HPDE6-E6E7 (cell line): ENCODE measurements at regions not wholly inside any gene's neighbourhood (a gene's known extent, or its start where the extent isn't known, plus 50 kb on each side); places are given as distances from the start of the nearest gene placed in this dataset.
A peak's percentile ranks its signal among the peaks of the same experiment; 100 is the strongest.
"Not testable (repeated sequence)": the region's sequence is repeated elsewhere in the genome, so short reads cannot be mapped to it uniquely, and the experiment has no call there.

Experiments used
- DNase-seq: peaks from one replicate; pipeline ENCODE4 v3.0.0; 2011; ENCODE audit warnings: missing footprints; ENCODE audit errors: extremely low spot score

DNA sequence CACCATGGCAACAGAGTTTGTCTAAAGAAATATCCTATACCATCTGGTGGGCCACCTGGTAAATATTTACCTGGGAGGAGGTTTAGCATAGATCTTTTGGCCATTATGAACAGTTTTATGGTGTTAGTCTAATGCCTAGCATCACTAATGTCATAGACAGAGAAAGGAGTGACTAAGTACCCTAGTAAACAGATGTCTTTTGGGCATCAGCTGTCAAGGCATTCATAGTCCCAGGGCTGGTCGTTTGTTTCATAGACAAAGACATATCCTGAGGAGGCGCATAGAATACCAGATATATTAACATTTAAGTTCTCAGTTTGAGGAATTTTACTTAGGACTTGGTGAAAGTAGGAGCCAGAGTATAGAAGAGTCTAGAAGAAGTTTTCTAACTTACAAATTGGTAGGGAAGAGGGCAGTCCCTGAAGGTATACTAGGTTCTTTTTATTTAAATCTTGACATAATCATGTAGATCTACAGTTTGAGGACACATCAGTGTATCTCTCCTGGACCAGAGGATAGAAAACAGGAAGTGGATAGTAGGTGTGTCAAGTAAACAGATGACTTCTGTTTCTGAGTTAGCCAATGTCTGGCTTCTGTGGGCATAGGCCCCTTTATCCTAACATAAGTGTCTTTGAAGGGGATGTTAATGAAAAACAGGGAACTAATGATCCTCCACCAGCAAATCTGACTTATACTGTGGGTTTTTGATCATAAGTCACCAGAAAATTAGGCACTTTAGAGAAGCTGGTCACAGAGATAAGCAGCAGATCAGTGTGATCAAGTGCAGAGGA lies 105.0 kb upstream of the PRSS3 start:
- no peak for DNase-seq

DNA sequence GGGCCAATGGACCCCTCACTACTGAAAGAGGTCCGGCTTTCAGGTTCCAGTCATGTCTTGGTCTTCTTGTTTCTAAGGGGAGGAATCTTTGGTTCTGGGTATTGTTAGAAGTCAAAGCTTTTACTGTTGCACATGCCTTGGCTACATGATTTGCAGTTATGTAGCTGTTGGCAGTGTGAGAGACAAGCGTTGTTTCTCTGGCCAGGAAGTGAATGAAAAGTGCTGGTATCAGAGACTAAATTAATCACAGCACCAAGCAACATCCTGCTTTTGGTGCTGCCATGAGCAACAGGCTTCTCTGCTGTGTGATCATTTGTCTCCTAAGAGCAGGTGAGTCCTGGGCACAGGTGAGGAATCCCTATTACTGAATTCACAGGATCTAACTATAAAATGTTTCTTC lies 100.1 kb upstream of the PRSS3 start:
- DNase-seq: no peak

DNA sequence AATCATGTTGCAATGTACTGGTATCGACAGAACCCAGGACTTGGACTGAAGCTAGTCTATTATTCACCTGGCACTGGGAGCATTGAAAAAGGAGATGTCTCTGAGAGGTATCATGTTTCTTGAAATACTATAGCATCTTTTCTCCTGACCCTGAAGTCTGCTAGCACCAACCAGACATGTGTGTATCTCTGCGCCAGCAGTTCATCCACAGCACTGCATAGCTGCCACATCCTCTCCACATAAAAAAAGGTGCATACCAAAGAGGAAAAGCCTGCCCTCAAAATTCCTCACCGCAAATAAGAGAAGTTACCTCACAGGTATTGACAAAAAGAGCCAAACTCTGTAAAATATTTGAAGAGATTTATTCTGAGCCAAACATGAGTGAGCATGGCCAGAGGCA lies 99.5 kb upstream of the PRSS3 start:
- DNase-seq: no peak

DNA sequence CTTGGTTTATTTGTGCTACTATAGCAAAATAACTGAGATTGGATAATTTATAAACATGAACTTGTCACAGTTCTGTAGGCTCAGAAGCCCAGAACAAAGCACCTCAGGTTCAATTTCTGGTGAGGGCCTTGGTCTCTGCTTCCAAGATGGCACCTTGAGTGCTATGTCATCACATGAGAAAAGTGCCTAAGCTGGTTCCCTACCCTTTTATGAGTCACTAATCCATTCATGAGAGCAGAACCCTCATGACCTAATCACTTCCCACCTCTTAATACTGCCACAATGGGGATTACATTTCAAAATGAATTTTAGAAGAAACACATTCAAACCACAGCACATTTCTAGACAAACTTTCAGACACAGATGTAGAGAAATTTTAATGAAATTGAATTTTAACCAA lies 98.2 kb upstream of the PRSS3 start:
- DNase-seq: no peak

DNA sequence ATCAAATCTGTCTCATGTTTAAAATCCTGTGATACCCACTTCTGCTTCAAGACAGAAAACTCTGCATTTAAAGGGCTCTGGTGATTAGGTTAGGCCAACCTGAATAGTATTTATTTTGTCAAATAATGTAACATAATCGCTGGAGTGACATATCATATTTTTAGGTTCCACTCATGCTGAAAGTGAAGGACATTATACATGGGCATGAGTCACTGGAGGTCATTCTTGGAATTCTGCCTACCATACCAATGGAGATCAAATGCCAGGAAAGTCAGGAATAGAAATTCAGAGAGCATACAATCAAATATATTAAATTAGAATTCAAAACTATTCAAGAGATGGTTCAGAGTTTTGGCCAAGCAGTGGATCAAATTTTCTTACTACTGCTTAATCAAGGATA lies 97.1 kb upstream of the PRSS3 start:
- DNase-seq: no peak

DNA sequence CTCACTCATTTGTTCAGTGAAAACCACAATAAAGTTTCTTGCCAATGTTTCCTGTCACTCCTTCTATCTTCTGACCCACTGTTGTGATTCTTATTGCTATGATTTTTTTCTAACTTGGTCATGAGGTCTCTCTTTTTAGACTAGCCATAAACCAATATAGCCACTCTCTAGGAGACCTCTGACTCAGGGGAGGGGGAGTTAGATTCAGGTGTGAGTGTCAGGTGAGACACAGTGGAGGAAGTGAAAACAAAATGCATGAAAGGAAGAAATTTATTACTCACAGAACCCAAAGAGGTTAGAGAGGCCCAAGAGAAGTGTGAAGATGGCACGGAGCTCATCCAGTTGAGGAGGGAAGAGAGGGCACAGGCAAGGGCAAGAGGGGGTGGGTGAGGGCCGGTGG lies 94.4 kb upstream of the PRSS3 start:
- not testable (repeated sequence) for DNase-seq

DNA sequence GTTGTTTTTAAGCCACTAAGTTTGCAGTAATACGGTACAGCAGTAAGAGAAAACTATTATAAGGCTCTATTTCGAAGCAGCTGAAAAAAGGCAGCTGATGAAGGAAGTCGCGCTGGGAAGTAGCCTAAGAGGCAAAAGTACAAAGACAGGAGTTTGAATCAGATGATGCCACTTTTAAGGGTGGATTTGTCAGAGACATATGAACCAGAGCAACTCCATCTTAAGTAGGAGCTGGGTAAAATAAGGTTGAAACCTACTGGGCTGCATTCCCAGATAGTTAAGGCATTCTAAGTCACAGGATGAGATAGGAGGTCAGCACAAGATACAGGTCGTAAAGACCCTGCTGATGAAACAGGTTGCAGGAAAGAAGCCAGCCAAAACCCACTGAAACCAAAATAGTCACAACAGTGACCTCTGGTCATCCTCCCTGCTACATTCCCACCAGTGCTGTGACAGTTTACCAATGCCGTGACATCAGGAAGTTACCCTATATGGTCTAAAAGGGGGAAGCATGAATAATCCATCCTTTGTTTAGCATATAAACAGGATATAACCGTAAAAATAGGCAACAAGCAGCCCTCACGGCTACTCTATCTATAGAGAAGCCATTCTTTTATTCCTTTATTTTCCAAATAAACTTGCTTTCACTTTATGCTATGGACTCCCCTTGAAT lies 91.8 kb upstream of the PRSS3 start:
- no peak for DNase-seq

DNA sequence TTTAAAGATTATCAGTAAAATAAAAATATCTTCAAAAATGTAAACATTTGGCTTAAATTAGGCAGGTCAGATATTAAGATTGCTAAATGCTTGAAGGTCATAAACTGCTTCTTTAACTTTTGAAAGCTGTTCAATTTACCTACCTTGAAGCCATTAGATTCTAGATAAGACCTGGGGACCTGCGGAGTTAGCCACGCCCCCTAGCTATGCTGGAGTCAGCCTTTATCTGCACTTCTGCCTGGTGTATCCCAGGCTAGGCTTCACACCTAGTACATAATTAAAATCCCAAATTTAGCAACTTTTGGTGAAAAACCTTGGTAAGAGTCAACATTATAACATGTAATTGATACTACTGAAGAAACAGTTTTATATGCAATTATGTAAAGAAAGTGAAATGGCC lies 89.9 kb upstream of the PRSS3 start:
- DNase-seq: not testable (repeated sequence)

DNA sequence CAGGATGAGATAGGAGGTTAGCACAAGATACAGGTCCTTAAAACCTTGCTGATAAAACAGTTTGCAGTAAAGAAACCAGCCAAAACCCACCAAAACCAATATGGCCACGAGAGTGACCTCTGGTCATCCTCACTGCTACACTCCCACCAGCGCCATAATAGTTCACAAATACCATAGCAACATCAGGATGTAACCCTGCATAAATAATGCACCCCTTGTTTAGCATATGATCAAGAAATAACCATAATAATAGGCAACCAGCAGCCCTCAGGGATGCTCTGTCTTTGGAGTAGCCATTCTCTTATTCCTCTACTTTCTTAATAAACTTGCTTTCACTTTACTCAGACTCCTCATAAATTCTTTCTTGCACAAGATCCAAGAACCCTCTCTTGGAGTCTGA lies 86.9 kb upstream of the PRSS3 start:
- no peak for DNase-seq

DNA sequence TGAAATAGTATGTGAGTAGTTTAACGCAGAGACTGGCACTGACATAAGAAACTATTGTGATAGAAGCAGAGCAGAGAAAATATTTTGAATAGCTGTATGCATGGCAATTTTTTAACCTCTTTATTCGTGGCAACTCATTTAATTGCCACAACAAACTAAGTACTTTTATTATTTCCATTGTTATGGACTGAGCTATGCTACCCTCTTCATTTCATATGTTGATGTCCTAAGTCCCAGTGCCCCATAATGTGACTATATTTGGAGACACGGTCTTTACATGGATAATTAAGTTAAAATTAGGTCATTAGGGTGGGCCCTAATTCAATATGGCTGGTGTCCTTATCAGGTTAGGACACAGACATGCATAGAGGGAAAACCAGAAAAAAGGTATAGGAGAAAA lies 86.1 kb upstream of the PRSS3 start:
- DNase-seq: no peak

DNA sequence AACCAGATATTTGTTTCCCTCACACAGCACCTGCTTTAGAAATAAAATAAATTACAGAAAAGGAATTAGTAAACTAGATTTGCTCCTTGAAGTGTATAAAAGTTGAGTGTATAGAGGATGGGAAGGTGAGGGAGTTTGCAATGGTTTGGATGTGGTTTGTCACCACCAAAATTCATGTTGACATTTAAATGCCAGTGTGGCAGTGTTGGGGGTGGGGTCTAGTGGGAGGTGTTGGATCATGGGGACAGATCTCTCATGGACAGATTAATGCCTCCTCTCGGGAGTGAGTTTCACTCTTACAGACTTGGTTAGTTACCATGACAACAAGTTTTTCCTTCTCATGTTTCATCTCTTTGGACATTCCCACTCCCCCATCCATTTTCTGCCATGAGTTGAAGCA lies 83.9 kb upstream of the PRSS3 start:
- DNase-seq: not testable (repeated sequence)

DNA sequence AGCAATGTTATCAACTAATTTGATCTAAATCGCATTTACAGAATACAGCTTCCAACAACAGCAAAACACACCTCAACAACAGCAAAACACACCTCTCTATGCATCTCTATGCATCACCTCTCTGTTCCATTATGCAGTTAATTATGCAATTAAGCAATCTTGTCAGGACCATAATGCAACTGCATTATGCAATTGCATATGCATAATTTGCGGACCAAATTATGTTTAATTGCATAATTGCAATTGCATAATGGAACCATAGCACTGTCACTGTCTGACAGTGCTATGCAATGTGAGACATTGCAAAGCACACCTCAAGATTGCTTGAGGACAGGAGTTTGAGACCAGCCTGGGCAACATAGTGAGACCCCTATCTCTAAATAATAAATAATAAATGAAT lies 80.4 kb upstream of the PRSS3 start:
- DNase-seq: no peak

DNA sequence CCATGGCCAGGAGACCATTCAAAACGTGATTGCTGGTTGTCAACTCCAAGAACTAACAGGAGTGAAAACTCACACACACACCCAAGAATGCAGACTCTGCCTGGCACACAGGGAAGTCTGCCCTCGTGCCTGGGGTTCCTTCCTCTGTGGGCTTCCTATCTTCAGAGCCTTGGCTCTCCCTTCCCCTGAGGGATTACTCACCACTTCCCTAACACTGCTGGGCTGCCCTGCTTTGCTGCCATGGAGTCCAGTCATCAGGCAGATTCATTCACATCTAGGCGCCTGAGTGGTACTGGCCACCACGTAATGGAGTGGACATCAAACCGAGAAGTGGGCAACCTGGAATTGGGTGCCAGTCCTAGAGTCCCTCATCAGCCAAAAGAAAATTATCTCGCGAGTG lies 76.4 kb upstream of the PRSS3 start:
- DNase-seq: no peak

DNA sequence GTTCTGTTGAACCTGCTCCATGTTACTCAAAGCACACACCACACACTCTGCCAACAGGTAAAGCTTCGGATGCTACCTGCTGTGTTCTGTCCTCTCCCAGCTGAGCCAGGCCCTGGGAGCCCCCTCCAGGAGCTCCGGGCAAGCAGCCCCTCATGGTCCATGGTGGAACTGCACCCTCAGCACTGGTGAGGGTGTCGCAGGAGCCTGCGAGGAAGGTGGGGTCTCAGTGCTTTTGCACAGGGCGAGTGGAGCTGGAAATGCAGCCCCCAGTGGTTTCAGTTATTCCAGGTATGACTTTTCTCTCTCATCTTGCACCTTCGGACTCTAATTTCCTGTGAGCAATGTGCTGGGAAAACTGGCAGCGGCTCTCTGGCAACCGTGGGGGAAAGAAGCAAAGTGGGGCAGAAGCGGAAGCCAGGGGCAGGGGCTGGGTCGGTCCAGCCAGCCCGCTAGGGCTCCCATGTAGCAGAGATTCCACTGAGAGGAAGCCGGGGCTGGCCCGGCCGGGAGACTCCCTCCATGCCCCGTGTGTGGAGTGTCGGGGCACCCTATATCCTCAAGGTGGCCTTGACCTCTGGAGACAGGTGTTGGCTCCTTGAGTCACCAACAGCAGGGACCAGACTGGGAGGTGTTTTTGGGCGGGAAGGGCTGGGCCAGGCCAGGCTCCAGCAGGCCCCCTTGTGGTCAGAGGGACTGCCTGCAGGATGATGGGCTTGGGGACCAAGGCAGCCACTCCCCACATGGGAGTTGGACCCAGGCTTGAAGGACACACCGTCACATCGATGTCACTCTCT lies 75.6 kb upstream of the PRSS3 start:
- DNase-seq: no peak

DNA sequence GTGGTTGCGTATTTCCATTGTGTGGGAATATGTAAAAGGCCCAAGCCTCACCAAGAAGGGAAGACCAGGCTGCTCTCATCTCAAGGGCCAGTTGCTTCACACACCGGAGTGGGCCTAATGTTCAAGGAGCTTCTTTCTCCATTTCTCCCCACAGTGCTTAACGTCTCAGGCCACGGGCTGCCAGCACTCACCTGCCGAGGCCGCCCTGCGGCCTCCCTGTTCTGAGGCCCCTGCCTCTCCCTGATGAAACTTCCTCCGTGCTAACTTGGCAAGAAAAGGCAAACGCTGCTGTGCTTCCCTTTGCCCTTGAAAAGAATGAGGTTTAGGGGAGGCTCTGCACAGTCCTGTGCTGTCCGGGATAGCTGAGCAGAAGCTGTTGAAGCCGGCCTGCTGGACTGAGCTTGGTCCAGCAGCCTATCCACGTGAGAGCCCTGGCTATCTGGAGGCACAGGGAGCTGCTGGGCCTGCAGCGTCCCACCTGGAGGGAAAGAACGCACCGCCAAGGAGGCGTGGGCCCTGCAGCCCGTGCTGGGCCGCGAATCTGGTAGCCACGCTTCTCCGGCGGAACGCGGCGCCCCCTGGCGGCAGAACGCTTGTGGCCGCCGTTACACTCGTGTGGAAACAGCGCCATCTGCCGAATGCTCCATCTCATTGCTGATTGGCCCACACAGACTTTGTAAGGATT lies 73.5 kb upstream of the PRSS3 start:
- DNase-seq: peak; percentile 58

DNA sequence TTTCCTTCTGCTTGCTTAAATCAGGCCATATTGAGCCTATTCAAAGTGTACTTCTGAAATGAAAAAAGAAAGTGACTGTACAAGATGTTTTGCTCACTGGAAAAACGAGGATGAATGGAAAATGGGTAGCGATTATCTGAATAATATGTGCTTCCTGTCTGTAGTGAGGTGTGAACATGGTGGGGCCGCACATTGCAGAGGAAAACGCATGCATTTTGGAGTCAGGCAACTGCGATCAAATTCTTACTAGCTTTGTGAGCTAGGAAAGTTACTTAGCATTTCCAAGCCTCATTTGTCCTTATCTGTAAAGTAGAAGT lies 73.0 kb upstream of the PRSS3 start:
- no peak for DNase-seq

DNA sequence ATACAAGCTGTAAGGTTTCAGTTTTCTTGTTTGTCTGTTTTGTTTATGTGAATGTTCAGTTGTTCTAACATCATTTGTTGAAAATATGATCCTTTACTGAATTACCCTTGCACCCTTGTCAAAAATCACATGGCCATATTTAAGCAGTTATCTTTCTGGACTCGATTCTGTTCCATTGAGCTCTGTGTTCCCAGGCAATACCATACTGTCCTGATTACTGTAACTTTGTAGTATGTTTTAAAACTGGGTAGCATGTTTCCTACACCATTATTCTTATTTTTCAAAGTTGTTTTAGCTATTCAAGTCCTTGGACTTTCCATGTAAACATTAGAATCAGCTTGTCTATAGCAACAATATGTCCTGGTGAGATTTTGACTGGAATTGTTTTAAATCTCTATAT lies 66.7 kb upstream of the PRSS3 start:
- DNase-seq: no peak

DNA sequence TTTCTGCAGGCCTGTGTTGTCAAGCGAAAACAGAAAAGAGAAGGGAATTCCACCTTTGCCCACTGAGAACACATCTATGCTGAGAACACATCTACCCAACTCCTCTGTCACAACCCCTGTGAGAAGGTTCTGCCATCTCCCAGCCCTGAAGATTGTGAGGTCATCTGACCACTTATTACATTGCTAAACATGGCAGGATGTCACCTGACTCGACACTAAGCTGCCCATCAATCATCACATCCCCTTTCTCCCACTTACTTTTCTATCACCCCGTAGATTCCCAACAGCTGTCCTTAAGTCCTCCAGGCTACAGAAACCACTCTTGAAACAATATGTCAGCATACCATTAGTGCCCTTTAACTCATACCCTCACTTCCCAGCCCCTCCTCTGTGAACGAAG lies 64.2 kb upstream of the PRSS3 start:
- no peak for DNase-seq

DNA sequence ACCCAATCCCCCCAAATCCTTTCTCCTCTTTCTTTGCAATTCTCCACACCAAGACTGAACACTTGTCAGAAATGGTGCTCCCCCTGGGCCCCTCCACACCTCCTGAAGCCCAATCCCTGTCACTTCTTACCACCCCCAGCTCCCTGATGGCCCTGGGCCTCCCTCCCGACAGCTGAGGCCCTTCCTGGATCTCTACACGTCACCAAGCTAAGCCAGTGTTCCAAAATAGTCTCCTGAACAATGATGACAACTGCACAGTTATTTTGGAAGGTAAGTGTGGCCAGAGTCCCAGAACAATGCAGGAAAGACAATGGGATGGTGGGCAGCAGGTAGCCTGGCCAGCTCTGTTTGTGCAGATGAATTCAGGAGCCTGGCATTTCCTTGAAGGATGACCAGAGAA lies 63.7 kb upstream of the PRSS3 start:
- DNase-seq: no peak

DNA sequence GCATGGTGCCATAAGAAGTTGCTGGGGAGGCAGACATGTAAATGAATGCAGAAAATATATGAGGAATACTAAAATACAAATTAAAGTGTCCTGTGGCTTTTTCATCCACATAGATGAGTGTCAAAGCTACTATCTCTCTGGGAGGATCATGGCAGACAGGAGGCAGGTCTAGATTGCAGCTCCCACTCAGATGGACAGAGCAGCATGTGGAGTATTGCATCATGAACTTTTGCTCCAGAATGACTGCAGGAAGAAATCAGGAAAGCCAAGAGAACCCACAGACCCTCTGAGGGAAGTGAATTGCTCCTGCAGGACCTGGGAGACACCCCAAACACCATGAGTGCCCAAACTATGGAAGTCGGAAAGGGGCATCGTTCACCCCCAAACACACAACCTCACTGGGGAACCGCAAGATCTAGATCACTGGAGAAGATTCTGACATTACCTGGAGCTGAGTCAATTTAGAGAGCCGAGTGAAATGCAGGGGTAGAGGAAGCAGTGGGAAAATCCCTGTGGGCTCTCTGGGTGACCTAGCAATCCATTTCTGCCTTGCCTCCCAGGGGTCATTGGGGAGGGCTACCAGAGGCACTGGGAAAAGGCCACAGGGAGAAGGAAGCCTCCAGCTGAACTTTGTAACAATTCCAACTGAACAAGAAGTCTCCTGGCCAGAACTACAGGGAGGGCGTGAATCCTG lies 61.0 kb upstream of the PRSS3 start:
- DNase-seq: not testable (repeated sequence)

DNA sequence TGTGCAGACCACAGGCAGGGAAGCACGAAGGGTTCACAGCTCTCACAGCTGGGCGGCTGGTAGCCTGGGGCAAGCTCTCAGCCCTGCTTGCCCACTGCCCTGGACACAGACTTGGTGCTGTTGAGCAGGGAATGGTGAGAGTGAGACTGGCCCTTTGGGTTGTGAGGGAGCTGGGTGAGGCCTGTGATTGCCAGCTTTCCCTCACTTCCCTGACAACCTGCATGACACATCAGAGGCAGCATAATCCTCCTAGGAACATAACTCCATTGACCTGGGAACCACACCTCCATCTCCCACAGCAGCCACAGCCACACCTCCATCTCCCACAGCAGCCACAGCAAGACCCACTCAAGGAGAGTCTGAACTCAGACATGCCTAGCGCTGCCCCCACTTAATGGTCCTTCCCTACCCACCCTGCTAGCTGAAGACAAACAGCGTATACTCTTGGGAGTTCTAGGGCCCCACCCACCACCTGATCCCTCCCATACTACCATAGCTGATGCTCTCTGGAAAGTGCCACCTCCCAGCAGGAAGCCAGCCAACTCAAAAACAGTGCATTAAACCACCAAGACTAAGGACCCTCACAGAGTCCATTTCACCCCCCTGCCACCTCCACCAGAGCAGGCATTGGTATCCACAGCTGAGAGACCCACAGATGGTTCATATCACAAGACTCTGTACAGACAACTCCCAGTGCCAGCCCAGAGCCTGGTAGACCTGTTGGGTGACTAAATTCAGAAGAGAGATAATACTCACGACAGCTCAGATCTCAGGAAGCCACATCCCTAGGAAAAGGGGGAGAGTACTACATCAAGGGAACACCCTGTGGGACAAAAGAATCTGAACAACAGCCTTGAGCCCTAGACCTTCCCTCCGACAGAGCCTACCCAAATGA lies 60.2 kb upstream of the PRSS3 start:
- not testable (repeated sequence) for DNase-seq
